RKO (cell line): ENCODE measurements at regions not wholly inside any gene's neighbourhood (a gene's known extent, or its start where the extent isn't known, plus 50 kb on each side); places are given as distances from the start of the nearest gene placed in this dataset.
"Not testable (repeated sequence)": the region's sequence is repeated elsewhere in the genome, so short reads cannot be mapped to it uniquely, and the experiment has no call there.

Experiments used
- DNase-seq: peaks from one replicate; pipeline ENCODE4 v3.0.0-alpha.2; 2016; ENCODE audit warnings: low spot score

GRCh38 chr3:25844891-25845290 lies 55.0 kb downstream of the OXSM start:
- no peak for DNase-seq

GRCh38 chr3:25846282-25846681 lies 56.4 kb downstream of the OXSM start:
- DNase-seq: no peak

- no peak for DNase-seq
These were observed 59.2 kb downstream of the OXSM start for GRCh38 chr3:25849091-25849490.

- DNase-seq: no peak
These were observed 59.9 kb downstream of the OXSM start for GRCh38 chr3:25849641-25850385.

- DNase-seq: not testable (repeated sequence)
These were observed 61.9 kb downstream of the OXSM start for GRCh38 chr3:25851693-25852259.

- no peak for DNase-seq
These were observed 64.3 kb downstream of the OXSM start for GRCh38 chr3:25854214-25854613.

DNA sequence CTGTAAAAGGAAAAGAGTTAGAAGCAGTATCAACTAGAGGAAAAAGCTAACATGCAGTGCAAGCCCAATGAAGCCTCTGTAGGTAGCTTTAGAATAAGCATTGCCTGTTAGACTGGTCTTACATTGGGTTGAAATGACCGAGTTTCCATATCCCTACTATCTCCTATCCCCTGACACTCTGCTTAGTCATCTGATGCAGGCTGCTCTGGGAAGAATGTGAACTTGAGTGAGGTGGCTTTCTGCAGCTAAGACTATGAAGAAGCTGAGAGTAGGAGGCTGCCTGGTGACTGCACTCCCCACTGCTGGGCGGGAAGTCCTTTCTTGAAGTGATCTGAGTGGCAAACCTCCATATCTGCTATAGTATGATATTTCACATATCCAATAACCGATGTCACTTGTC lies 64.7 kb downstream of the OXSM start:
- peak; percentile 55 for DNase-seq

DNA sequence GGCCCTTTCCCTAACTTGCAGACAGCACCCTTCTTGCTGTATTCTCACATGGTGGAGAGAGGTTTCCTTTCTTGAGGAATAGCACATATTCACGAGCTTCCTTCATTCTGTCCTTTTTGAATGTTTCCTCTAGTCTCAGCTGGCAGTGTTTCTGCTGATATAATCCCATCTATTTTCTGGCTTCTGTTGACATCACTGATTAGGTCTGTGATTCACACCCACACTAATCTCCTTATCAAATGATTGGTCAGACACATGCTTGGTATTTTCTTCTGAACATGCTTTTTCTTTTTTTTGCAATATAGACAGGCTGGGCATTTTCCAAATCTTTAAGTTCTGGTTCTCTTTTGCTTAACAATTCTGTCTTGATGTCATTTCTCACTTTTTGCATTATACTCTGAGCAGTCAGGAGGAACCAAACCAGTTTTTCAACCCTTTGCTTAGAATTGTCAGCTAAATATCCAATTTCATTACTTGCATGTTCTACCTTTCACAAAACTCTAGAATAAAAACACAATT lies 65.4 kb downstream of the OXSM start:
- no peak for DNase-seq

DNA sequence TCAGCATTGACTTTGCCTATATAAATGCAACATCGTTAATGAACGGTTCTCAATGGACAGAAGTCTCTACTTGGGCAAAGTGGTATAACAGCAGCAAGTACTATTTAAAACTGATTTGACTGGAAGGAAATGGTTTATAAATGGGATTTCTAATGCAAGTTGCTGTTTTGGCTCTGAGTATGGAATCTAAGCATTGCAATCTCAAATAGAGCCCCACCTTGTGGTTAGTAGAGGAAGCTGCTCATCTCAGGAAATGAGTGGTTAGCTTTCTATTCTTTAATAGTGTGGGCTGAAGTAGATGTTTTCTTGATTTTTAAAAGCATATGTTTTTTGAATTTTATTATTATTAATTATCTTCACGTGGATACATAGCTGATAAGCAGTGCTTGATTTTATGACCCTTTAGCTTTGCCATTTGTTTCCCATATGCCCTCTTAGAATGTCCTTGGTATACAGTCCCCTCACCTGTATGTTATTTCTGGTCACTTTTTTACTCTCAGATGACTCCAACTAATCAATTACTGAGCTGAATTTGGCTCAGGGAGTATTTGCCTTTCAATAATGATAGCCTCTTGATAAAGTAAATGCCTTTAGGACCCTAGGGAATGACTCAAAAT lies 67.1 kb downstream of the OXSM start:
- peak; percentile 75 for DNase-seq

GRCh38 chr3:25861566-25861965 lies 71.7 kb downstream of the OXSM start:
- no peak for DNase-seq

DNA sequence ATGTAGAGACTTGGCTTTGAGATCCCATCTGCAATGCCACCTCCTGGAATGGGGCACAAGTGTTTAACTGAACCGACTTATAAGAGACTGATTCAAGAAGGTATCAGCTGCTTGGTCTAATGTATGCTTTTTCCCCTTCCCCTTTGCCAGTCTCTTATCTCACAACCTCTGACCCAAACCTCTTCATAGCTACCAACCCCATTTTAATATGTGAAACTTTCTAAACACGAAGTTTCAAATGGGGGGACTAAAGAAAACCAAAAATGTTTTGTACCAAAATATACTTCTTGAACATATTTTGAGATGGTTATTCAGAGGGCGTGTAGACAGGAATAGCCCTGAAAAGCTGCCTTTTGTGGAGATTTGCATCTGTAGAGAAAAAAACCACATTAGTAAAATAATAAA lies 73.1 kb downstream of the OXSM start:
- no peak for DNase-seq

DNA sequence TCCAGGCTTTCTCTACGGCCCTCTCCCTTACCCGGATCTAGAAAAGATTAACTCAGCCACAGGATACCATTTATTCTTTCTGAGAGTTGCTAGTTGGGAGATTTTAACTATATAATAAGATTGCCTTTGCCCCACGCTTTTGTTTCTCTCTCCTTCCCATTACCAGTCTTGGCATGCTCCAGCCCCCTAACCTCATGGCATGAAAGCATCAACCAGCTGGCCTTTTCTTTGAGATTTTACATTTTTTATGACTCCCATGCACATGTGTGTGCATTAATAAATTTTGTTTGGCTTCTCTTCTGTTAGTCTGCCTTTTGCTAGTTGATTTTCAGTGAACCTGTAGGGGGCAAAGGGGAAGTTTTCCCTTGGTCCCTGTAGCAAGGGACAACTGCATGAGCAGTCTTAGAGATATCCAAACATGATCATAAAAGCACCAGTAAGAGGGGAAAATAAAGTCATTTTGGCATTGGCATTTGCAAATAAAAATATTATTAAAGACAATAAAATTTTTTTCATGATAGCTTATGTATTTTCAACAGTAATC lies 73.6 kb downstream of the OXSM start:
- peak; percentile 14 for DNase-seq

DNA sequence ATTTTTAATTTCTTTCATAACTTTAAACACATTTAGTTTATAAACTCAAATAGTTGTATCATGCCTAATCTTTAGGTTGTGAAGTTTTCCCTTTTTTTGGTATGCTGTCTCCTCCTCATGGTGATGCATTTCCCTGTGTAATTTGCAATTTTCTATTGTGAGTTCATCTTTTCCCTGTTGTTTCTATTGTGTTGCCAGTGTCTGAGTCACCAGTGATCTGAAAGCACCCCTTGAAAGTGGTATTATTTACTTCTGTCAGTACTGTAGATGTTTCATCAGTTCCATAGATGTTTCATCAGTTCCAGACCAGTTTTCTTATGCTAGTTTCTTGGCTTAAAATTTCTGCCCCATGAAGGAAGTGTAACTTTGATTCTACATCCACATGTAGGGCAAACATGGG lies 80.6 kb downstream of the OXSM start:
- DNase-seq: peak; percentile 67

DNA sequence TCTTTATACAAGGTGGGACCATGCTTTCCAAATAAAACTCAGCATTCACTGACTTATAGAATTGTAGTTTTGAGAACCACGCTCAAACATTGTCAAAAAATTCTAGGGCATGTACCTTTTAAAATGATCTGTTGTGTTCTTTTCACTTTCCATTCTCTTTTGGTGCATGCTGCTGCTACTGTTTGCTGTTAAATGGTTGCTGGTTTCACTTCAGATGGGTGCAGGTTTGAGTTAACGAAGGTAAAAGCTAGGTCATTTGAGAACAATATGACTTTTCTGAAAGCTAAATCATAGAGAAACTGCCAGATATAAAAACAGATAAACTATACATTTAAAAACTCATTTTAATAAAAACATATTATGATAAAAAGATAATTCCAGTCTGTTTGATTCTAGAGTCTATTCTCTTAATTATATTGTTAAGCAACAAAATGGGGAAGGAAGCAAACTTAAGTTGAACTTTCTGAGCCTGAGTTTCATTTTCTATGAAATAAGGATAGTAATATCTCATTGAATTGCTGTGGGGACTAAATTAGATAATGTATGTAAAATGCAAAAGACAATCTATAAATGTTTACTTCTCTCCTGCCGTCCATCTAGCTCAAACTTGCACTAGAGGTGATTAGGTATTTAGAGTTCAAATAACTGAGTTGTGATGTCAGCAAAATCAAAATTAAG lies 82.4 kb downstream of the OXSM start:
- no peak for DNase-seq

DNA sequence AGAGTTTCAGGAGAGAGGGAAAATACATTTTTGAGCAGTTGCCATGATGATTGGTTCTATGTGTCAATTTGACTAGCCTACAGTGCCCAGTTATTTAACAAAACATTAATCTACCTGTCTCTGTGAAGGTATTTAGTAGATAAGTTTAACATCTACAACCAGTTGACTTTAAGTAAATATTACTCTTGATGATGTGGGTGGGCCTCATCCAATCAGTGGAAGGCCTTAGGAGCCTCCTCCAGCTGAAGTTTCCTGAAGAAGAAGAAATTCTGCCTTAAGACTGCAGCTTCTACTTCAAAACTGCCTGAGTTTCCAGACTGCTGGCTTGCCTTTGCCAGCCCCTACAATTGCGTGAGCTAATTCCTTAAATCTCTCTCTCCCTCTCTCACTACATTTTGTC lies 93.6 kb downstream of the OXSM start:
- no peak for DNase-seq

DNA sequence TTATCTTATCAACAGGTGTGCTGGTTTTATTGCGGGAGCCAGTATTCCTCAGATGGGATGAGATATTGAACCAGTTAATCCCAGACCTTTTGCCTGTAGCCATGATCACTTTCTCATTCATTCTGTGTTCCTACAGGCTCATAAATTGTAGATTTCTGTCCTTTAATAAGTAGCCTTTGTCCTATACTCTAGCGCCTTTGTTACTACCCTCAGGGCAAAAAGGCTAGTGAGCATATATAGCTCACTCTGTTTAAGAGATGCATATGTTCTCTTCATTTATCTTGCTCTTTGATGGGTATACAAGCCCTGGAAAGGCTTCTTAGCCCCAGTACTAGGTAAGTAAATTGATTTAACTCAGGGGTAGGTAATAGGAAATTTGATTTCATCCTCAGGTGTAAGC lies 95.1 kb downstream of the OXSM start:
- DNase-seq: no peak

GRCh38 chr3:25885544-25885943 lies 95.7 kb downstream of the OXSM start:
- DNase-seq: peak; percentile 11

DNA sequence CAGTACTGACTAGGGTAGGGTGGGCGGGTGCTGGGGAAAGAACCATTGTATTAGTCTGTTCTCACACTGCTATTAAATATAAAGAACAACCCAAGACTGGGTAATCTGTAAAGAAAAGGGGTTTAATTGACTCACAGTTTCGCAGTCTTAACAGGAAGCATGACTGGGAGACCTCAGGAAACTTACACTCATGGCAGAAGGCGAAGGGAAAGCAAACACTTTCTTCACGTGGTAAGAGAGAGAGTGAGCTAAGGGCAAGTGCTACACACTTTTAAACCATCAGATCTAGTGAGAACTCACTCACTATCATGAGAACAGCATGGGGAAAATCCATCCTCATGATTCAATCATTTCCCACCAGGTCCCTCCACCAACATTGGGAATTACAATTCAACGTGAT lies 98.0 kb downstream of the OXSM start:
- DNase-seq: no peak

- no peak for DNase-seq
These were observed 99.1 kb downstream of the OXSM start for GRCh38 chr3:25888892-25889524.

GRCh38 chr3:25889525-25889917 lies 99.6 kb downstream of the OXSM start:
- DNase-seq: no peak

- DNase-seq: no peak
These were observed 104.2 kb downstream of the OXSM start for GRCh38 chr3:25894101-25894500.

DNA sequence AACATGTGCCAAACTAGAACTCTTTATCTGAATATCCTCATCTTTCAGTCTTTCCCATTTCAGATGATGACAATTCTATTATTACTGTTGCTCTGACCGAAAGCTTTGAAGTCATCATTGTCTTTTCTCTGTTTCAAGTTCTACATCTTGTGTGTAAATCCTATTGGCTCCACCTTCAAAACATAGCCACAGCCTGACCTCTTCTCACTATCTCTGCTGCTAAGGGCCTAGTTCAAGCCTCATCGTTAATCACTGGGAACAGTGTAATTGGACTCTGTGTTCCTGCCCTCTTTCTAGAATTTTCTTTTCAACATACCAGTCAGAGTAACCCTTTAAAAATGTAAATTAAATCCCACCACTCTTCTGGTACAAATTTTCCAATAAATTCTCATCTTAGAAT lies 105.1 kb downstream of the OXSM start:
- no peak for DNase-seq
